ENCODE measurements at regions not wholly inside any gene's neighbourhood (a gene's known extent, or its start where the extent isn't known, plus 50 kb on each side); places are given as distances from the start of the nearest gene placed in this dataset.

DNA sequence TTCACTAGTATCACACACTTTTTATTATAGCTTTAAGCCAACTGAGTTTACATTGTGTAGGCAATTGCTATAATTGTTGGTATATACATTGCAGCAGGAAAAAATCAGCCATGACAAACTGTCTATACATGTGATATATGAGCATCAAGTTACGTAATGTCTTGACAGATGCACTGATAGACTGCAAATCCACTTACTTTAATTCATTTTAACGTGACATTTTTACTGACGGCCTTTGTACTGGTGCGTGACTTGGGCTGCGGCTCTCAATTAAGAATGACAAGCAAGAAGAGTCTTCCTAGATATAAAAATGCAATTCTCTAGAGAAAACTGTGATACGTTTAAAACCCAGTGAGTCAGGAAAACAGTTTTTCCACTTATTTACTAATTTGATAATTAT, 143.8 kb downstream of the ACTRT1 start (continued):
- TF ChIP-seq EP300 (IDR thresholded peaks at IDR 0.05) = no peak
- TF ChIP-seq, protein P1, sequence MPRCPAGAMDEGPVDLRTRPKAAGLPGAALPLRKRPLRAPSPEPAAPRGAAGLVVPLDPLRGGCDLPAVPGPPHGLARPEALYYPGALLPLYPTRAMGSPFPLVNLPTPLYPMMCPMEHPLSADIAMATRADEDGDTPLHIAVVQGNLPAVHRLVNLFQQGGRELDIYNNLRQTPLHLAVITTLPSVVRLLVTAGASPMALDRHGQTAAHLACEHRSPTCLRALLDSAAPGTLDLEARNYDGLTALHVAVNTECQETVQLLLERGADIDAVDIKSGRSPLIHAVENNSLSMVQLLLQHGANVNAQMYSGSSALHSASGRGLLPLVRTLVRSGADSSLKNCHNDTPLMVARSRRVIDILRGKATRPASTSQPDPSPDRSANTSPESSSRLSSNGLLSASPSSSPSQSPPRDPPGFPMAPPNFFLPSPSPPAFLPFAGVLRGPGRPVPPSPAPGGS (IDR thresholded peaks at IDR 0.05) = no peak
- no peak for TF ChIP-seq ZSCAN20 (CRISPR knock-in tag; IDR thresholded peaks at IDR 0.05)

DNA sequence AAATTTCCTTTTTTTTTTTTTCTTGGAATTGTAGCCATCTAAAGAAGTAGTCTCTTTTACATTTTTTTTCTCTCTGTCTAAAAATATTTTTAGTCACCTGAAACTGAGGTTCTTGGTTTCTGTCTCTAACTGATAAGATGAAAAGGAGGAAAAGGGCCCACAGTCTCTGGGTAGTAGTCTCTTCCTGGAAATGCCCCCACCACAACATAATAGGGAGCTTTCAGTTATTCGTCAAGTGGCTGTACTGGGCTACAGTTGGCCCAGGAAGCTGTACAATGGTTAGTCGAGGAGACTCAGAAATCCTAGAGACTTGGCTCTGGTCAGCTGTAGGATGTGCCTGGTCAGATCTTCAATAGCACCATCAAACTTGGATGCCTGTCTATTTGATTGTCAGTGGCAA, 163.4 kb downstream of the ACTRT1 start:
- TF ChIP-seq, protein P2, sequence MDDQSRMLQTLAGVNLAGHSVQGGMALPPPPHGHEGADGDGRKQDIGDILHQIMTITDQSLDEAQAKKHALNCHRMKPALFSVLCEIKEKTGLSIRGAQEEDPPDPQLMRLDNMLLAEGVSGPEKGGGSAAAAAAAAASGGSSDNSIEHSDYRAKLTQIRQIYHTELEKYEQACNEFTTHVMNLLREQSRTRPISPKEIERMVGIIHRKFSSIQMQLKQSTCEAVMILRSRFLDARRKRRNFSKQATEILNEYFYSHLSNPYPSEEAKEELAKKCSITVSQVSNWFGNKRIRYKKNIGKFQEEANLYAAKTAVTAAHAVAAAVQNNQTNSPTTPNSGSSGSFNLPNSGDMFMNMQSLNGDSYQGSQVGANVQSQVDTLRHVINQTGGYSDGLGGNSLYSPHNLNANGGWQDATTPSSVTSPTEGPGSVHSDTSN (IDR thresholded peaks at IDR 0.05) = no peak
- no peak for TF ChIP-seq ZNF302 (CRISPR knock-in tag; IDR thresholded peaks at IDR 0.05)
- no peak for TF ChIP-seq RCOR1 (IDR thresholded peaks at IDR 0.05; ENCODE audit: low read depth, low read length)
- TF ChIP-seq TP53 (CRISPR knock-in tag; IDR thresholded peaks at IDR 0.05) = no peak
- TF ChIP-seq, protein P3, sequence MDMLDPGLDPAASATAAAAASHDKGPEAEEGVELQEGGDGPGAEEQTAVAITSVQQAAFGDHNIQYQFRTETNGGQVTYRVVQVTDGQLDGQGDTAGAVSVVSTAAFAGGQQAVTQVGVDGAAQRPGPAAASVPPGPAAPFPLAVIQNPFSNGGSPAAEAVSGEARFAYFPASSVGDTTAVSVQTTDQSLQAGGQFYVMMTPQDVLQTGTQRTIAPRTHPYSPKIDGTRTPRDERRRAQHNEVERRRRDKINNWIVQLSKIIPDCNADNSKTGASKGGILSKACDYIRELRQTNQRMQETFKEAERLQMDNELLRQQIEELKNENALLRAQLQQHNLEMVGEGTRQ (IDR thresholded peaks at IDR 0.05) = no peak
- TF ChIP-seq ESRRA (IDR thresholded peaks at IDR 0.05; ENCODE audit: borderline replicate concordance, low read length) = no peak
- TF ChIP-seq, protein P4, sequence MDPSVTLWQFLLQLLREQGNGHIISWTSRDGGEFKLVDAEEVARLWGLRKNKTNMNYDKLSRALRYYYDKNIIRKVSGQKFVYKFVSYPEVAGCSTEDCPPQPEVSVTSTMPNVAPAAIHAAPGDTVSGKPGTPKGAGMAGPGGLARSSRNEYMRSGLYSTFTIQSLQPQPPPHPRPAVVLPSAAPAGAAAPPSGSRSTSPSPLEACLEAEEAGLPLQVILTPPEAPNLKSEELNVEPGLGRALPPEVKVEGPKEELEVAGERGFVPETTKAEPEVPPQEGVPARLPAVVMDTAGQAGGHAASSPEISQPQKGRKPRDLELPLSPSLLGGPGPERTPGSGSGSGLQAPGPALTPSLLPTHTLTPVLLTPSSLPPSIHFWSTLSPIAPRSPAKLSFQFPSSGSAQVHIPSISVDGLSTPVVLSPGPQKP (IDR thresholded peaks at IDR 0.05; ENCODE audit: low read depth, low read length) = no peak
- no peak for TF ChIP-seq CEBPB (IDR thresholded peaks at IDR 0.05)
- no peak for TF ChIP-seq RAD21 (conservative IDR thresholded peaks at IDR 0.05 in 1 of 2, IDR thresholded peaks at IDR 0.05 in 1 of 2)
- TF ChIP-seq POLR2A (IDR thresholded peaks at IDR 0.05; ENCODE audit: low read length) = no peak
- no peak for TF ChIP-seq JUNB (IDR thresholded peaks at IDR 0.05)
- no peak for TF ChIP-seq NPAS2 (CRISPR knock-in tag; IDR thresholded peaks at IDR 0.05; ENCODE audit: borderline replicate concordance)
- no peak for TF ChIP-seq SREBF2 (IDR thresholded peaks at IDR 0.05)
- no peak for TF ChIP-seq RNF2 (IDR thresholded peaks at IDR 0.05; ENCODE audit: borderline replicate concordance, low read depth)
- Histone ChIP-seq H3K4me1 (no peaks in the 10 kb centered on the region), H3K27ac (no peak overlapping the region), H3K9me3 (no peaks in the 10 kb centered on the region), H3K4me2 (no peak overlapping the region), H3K4me3 (no peak overlapping the region)
- ATAC-seq (no peak), FAIRE-seq (no peak), DNase-seq (ENCODE audit: low read depth in 1 of 2, low spot score in 1 of 2) (no peak)
- 18% methylated on average over 2 of the region's 2 CpGs for whole genome bisulfite sequencing (ENCODE audit: missing lambda C conversion rate)
- POLR2A ChIA-PET = no interaction called here
- CTCF ChIA-PET = no interaction called here

DNA sequence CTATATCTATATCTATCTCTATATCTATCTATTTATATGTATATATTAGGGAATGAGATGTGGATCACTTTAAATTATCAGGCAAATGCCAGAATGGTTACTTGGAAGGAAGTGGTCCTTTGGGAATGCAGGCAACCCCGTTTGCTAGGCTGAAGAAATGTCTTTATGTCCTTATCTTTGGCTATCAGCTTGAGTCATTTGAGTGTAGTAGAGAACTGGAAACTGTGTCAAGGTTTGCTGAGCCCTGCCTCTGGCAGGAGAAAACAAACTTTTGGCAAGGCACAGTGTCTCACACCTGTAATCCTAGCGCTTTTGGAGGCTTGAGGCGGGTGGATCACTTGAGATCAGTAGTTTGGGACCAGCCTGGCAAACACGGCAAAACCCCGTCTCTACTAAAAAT, 167.3 kb downstream of the ACTRT1 start:
- H3K9me3 ChIP-seq = no peaks in the 10 kb centered on the region
- no peak for FAIRE-seq
- no peak overlapping the region for H3K4me3 ChIP-seq
- POLR2A ChIA-PET = no interaction called here
- no peaks in the 10 kb centered on the region for H3K4me1 ChIP-seq
- no peak overlapping the region for H3K4me2 ChIP-seq
- no peak for ATAC-seq
- CTCF ChIA-PET = no interaction called here
- no peak overlapping the region for H3K27ac ChIP-seq
- TF ChIP-seq, protein P4 (IDR thresholded peaks at IDR 0.05; ENCODE audit: low read depth, low read length) = no peak
- no peak for TF ChIP-seq POLR2A (IDR thresholded peaks at IDR 0.05; ENCODE audit: low read length)
- no peak for TF ChIP-seq GATA3 (IDR thresholded peaks at IDR 0.05; ENCODE audit: borderline replicate concordance)
- TF ChIP-seq, protein P5, sequence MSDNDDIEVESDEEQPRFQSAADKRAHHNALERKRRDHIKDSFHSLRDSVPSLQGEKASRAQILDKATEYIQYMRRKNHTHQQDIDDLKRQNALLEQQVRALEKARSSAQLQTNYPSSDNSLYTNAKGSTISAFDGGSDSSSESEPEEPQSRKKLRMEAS (IDR thresholded peaks at IDR 0.05) = no peak
- no peak for TF ChIP-seq MYC (IDR thresholded peaks at IDR 0.05; ENCODE audit: borderline replicate concordance, low read length)
- TF ChIP-seq HOXB5 (CRISPR knock-in tag; IDR thresholded peaks at IDR 0.05) = no peak
- no peak for TF ChIP-seq FOSB (CRISPR knock-in tag; IDR thresholded peaks at IDR 0.05)
- TF ChIP-seq, protein P2 (IDR thresholded peaks at IDR 0.05) = no peak
- TF ChIP-seq KDM5A (IDR thresholded peaks at IDR 0.05) = no peak
- TF ChIP-seq MAZ (IDR thresholded peaks at IDR 0.05; ENCODE audit: borderline replicate concordance, low read depth, low read length) = no peak
- TF ChIP-seq FOSL2 (IDR thresholded peaks at IDR 0.05) = no peak
- no peak for TF ChIP-seq FOSL2 (CRISPR knock-in tag; IDR thresholded peaks at IDR 0.05)
- no peak for TF ChIP-seq ESRRA (IDR thresholded peaks at IDR 0.05; ENCODE audit: borderline replicate concordance, low read length)
- TF ChIP-seq, protein P6, sequence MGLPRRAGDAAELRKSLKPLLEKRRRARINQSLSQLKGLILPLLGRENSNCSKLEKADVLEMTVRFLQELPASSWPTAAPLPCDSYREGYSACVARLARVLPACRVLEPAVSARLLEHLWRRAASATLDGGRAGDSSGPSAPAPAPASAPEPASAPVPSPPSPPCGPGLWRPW (IDR thresholded peaks at IDR 0.05) = no peak
- no peak for TF ChIP-seq CEBPB (IDR thresholded peaks at IDR 0.05)
- no peak for TF ChIP-seq PHF8 (IDR thresholded peaks at IDR 0.05; ENCODE audit: borderline replicate concordance, low read depth)
- TF ChIP-seq CBX8 (IDR thresholded peaks at IDR 0.05) = no peak
- no peak for TF ChIP-seq CBX2 (IDR thresholded peaks at IDR 0.05; ENCODE audit: borderline replicate concordance, low read depth)
- DNase-seq (ENCODE audit: low read depth in 1 of 2, low spot score in 1 of 2) = no peak
- WGBS (ENCODE audit: missing lambda C conversion rate) = 19% methylated on average over 5 of the region's 5 CpGs
